Stomach smooth muscle (tissue), 2 donors: ENCODE measurements at regions not wholly inside any gene's neighbourhood (a gene's known extent, or its start where the extent isn't known, plus 50 kb on each side); places are given as distances from the start of the nearest gene placed in this dataset.

Source experiments
- H3K27ac ChIP-seq: one replicate; pipeline ENCODE4 v1.7.0; 2013; ENCODE audit warnings: mild to moderate bottlenecking, low read length, inconsistent platforms
- H3K27me3 ChIP-seq, 2 donors: one replicate each; pipeline ENCODE4 v1.7.0; 2013; ENCODE audit warnings: low read length in 2 of 2; ENCODE audit not compliant: insufficient read depth in 2 of 2, control insufficient read depth in 1 of 2
- H3K36me3 ChIP-seq, 2 donors: one replicate each; pipeline ENCODE4 v1.7.0; 2013; ENCODE audit warnings: low read length in 2 of 2; ENCODE audit not compliant: control insufficient read depth in 2 of 2, insufficient read depth in 2 of 2
- H3K4me1 ChIP-seq: one replicate; pipeline ENCODE4 v1.7.0; 2013; ENCODE audit warnings: low read length; ENCODE audit not compliant: control insufficient read depth, insufficient read depth
- H3K4me3 ChIP-seq, 2 donors: one replicate each; pipeline ENCODE4 v1.7.0; 2013; ENCODE audit warnings: low read length in 2 of 2
- H3K9ac ChIP-seq, 2 donors: one replicate each; pipeline ENCODE4 v1.7.0; 2013; ENCODE audit warnings: low read length in 2 of 2, mild to moderate bottlenecking in 1 of 2
- H3K9me3 ChIP-seq, 2 donors: one replicate each; pipeline ENCODE4 v1.7.0; 2013; ENCODE audit warnings: low read length in 2 of 2; ENCODE audit not compliant: control insufficient read depth in 2 of 2
- donor health status: healthy.
- donor health status: Pancreatic carcinoma.

GRCh38 chr11:113555071-113555619 is 79.9 kb upstream of the DRD2 start:
- Histone ChIP-seq H3K4me1 (no peaks in the 10 kb centered on the region), H3K27ac (no peak overlapping the region), H3K9ac (no peak overlapping the region), H3K4me3 (no peak overlapping the region), H3K9me3 (no peaks in the 10 kb centered on the region), H3K27me3 (peaks cover 0 to 2% of the 10 kb centered on the region in 2 donors), H3K36me3 (no peaks in the 10 kb centered on the region)

- H3K27ac ChIP-seq = no peak overlapping the region
- H3K4me3 ChIP-seq = no peak overlapping the region
- H3K9me3 ChIP-seq = no peaks in the 10 kb centered on the region
- H3K36me3 ChIP-seq = no peaks in the 10 kb centered on the region
- peaks cover 0 to 2% of the 10 kb centered on the region in 2 donors for H3K27me3 ChIP-seq
- H3K4me1 ChIP-seq = no peaks in the 10 kb centered on the region
- no peak overlapping the region for H3K9ac ChIP-seq
These were observed 79.3 kb upstream of the DRD2 start for GRCh38 chr11:113554526-113554925.

GRCh38 chr11:113553915-113554314 is 78.7 kb upstream of the DRD2 start:
- no peaks in the 10 kb centered on the region for H3K36me3 ChIP-seq
- H3K9me3 ChIP-seq = no peaks in the 10 kb centered on the region
- no peak overlapping the region for H3K9ac ChIP-seq
- H3K27me3 ChIP-seq = peaks cover 0 to 2% of the 10 kb centered on the region in 2 donors
- no peaks in the 10 kb centered on the region for H3K4me1 ChIP-seq
- no peak overlapping the region for H3K4me3 ChIP-seq
- no peak overlapping the region for H3K27ac ChIP-seq

GRCh38 chr11:113553235-113553634 is 78.0 kb upstream of the DRD2 start:
- Histone ChIP-seq H3K9ac (no peak overlapping the region), H3K36me3 (no peaks in the 10 kb centered on the region), H3K4me3 (peak overlapping the region; percentile 29 to 34), H3K9me3 (no peaks in the 10 kb centered on the region), H3K4me1 (no peaks in the 10 kb centered on the region), H3K27ac (no peak overlapping the region), H3K27me3 (peaks cover 0 to 3% of the 10 kb centered on the region in 2 donors)

GRCh38 chr11:113552271-113552670 is 77.1 kb upstream of the DRD2 start:
- peaks cover 0 to 9% of the 10 kb centered on the region in 2 donors for H3K27me3 ChIP-seq
- H3K9ac ChIP-seq = no peak overlapping the region
- H3K9me3 ChIP-seq = no peaks in the 10 kb centered on the region
- H3K4me3 ChIP-seq = no peak overlapping the region
- H3K4me1 ChIP-seq = no peaks in the 10 kb centered on the region
- H3K27ac ChIP-seq = no peak overlapping the region
- no peaks in the 10 kb centered on the region for H3K36me3 ChIP-seq

GRCh38 chr11:113551645-113552044 is 76.4 kb upstream of the DRD2 start:
- Histone ChIP-seq H3K27ac (no peak overlapping the region), H3K27me3 (peaks cover 0 to 10% of the 10 kb centered on the region in 2 donors), H3K9ac (no peak overlapping the region), H3K36me3 (no peaks in the 10 kb centered on the region), H3K9me3 (no peaks in the 10 kb centered on the region), H3K4me1 (no peaks in the 10 kb centered on the region), H3K4me3 (no peak overlapping the region)

GRCh38 chr11:113549611-113550578 is 74.7 kb upstream of the DRD2 start:
- Histone ChIP-seq H3K4me3 (no peak overlapping the region), H3K27ac (no peak overlapping the region), H3K4me1 (no peaks in the 10 kb centered on the region), H3K27me3 (peaks cover 0 to 10% of the 10 kb centered on the region in 2 donors), H3K9ac (no peak overlapping the region), H3K36me3 (no peaks in the 10 kb centered on the region), H3K9me3 (no peaks in the 10 kb centered on the region)

- H3K9me3 ChIP-seq = no peaks in the 10 kb centered on the region
- H3K9ac ChIP-seq = no peak overlapping the region
- H3K4me1 ChIP-seq = no peaks in the 10 kb centered on the region
- no peaks in the 10 kb centered on the region for H3K36me3 ChIP-seq
- peaks cover 0 to 10% of the 10 kb centered on the region in 2 donors for H3K27me3 ChIP-seq
- no peak overlapping the region for H3K4me3 ChIP-seq
- H3K27ac ChIP-seq = no peak overlapping the region
These were observed 73.9 kb upstream of the DRD2 start for GRCh38 chr11:113549061-113549460.

- Histone ChIP-seq H3K4me1 (no peaks in the 10 kb centered on the region), H3K9ac (no peak overlapping the region), H3K36me3 (no peaks in the 10 kb centered on the region), H3K9me3 (no peaks in the 10 kb centered on the region), H3K4me3 (no peak overlapping the region), H3K27ac (no peak overlapping the region), H3K27me3 (peaks cover 0 to 10% of the 10 kb centered on the region in 2 donors)
These were observed 72.5 kb upstream of the DRD2 start for GRCh38 chr11:113547739-113548138.

GRCh38 chr11:113546757-113547507 is 71.7 kb upstream of the DRD2 start:
- H3K4me1 ChIP-seq = no peaks in the 10 kb centered on the region
- no peaks in the 10 kb centered on the region for H3K9me3 ChIP-seq
- H3K36me3 ChIP-seq = no peaks in the 10 kb centered on the region
- H3K4me3 ChIP-seq = no peak overlapping the region
- H3K9ac ChIP-seq = no peak overlapping the region
- H3K27me3 ChIP-seq = peaks cover 0 to 10% of the 10 kb centered on the region in 2 donors
- H3K27ac ChIP-seq = no peak overlapping the region
